Activated CD4-positive, alpha-beta memory T cell treated with anti-CD3 and anti-CD28 coated beads for 36 hours (primary cell): ENCODE measurements at regions not wholly inside any gene's neighbourhood (a gene's known extent, or its start where the extent isn't known, plus 50 kb on each side); places are given as distances from the start of the nearest gene placed in this dataset.

Experiments
- CTCF ChIA-PET: fragments of 350-600 bp; sonication (Branson Sonifier 250); formaldehyde crosslinking; loops from one replicate; lab custom pipeline; 2021; ENCODE audit warnings: antibody characterized with exemption, inconsistent platforms; lab: Charles Lee
- POLR2A ChIA-PET: fragments of 350-600 bp; sonication (Branson Sonifier 250); formaldehyde crosslinking; loops from one replicate; lab custom pipeline; 2021; ENCODE audit warnings: antibody characterized with exemption; lab: Charles Lee
- DNase-seq: peaks from one replicate; pipeline ENCODE4 v3.0.0-alpha.2; 2020
- H3K27ac Mint-ChIP-seq: one replicate; pipeline ENCODE4 v1.8.0; 2021; ENCODE audit warnings: mixed read lengths
- H3K27me3 Mint-ChIP-seq: one replicate; pipeline ENCODE4 v1.8.0; 2021; ENCODE audit warnings: mixed read lengths
- H3K36me3 Mint-ChIP-seq: one replicate; pipeline ENCODE4 v1.8.0; 2021; ENCODE audit warnings: mixed read lengths
- H3K4me1 Mint-ChIP-seq: one replicate; pipeline ENCODE4 v1.8.0; 2021; ENCODE audit warnings: low read depth, mixed read lengths
- H3K4me3 Mint-ChIP-seq: one replicate; pipeline ENCODE4 v1.8.0; 2021; ENCODE audit warnings: mild to moderate bottlenecking, mixed read lengths
- H3K9me3 Mint-ChIP-seq: one replicate; pipeline ENCODE4 v1.8.0; 2021; ENCODE audit warnings: mixed read lengths
- intact Hi-C: fragments of 100-400 bp; cut with micrococcal nuclease; formaldehyde crosslinking; loops from one replicate; pipeline ENCODE4 v1.15.1; 2023

DNA sequence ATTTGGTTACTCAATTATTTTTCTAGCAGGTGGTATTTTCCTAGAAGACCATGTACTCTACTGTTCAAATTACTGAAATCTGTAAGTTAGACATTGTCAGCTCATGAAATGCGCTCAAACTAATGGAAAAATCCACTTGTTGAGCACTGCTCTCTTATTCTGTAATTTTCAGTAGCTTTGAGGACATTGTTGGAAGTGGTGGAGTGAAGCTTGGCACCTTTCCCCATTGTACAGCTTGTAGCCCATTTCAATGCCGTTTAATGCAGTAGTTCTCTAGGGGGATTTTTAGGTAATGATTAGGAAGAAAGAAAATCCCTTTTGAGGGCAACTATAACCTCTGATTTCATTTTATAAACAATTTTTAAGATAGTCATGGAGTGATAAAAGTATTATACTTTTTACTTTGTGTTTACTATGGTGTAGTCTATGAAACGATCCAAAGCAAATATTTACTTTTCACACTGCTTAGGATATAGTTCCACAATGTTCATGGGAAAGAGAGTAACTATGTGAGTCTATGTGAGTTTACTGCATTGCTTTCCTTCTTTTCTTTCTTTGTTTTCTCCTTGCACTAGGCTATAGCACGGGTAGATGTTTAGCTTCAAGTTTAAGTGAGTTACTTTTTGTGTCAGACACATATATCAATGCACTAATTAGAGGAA is 165.8 kb upstream of the ANKH start:
- H3K4me1 Mint-ChIP-seq = no peaks in the 10 kb centered on the region
- POLR2A ChIA-PET = no interaction called here
- CTCF ChIA-PET = no interaction called here

DNA sequence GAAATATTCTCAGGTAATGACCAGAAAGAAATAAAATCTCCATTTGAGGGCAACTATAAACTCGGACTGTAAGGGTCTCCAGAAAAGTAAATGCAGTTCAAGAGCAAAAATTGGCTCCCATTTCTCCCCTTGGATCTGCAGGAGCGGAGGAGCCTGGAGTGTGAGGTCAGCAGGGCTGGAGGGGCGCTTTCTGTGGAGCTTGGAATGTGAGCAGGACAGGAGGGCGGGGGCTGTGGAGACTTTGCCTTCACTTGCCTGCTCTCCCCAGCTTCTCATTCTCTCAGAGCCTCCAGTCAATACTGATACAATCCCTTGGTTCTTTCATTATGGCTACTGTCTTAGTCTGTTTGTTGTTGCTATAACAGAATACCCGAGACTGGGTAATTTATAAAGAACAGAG is 162.8 kb upstream of the ANKH start:
- peaks cover 8% of the 10 kb centered on the region for H3K27me3 Mint-ChIP-seq
- DNase-seq = no peak
- no peak overlapping the region for H3K4me3 Mint-ChIP-seq
- ChIA-PET CTCF (no interaction called here), POLR2A (no interaction called here)
- H3K27ac Mint-ChIP-seq = no peak overlapping the region
- no peaks in the 10 kb centered on the region for H3K36me3 Mint-ChIP-seq
- peaks cover 9% of the 10 kb centered on the region for H3K9me3 Mint-ChIP-seq
- no peaks in the 10 kb centered on the region for H3K4me1 Mint-ChIP-seq
- intact Hi-C loops = no loop called here

More for the DNA sequence above, 165.8 kb upstream of the ANKH start:
- intact Hi-C loops = no loop called here
- DNase-seq = no peak
- Mint-ChIP-seq H3K4me3 (no peak overlapping the region), H3K27ac (no peak overlapping the region), H3K36me3 (no peaks in the 10 kb centered on the region), H3K9me3 (peaks cover 13% of the 10 kb centered on the region), H3K27me3 (peaks cover 6% of the 10 kb centered on the region)

DNA sequence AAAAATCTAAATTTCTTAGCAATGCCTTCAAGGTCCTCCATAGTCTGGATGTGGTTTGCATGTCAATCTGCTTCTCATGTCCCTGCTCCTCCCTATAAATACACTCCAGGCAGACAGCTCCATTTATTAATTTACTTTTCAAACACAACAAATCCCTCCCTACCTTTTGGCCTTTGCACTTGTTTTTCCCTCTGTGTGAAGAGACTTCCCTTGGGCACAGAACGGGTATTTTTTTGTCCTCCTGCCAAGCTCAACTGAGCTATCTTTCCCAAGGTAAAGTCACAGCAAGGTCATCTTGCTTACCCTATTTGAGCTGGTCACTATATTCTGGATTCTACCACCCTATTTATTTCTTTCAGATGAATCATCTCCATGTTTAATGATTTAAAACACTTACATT is 159.6 kb upstream of the ANKH start:
- Mint-ChIP-seq H3K27me3 (peaks cover 29% of the 10 kb centered on the region), H3K9me3 (no peaks in the 10 kb centered on the region), H3K36me3 (no peaks in the 10 kb centered on the region), H3K4me3 (no peak overlapping the region), H3K27ac (no peak overlapping the region), H3K4me1 (no peaks in the 10 kb centered on the region)
- ChIA-PET POLR2A (no interaction called here), CTCF (interaction anchor here (0.6 to 0.7 kb wide), 2 partner anchors 10 to 384 kb away, joined by 3 read pairs; no protein-coding TSS in a partner anchor)
- no peak for DNase-seq
- intact Hi-C loops = no loop called here

DNA sequence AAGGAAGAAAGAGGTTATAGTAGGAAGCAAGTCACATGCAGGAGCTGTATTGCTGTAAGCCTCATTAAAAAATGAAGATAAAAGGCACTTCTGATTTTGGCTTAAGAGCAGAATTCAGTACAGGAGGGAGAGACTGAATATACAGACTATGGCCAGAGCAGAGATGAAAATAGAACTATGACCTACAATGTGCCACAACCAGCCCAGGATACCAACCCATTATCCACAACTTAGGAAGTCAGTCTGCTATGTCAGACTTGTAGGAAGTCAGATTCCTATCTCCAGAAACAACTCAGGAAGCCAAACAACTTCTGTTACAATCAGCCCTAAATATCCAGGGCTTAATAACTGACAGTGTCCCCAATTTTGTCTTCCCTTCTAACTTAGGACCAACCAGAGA is 156.2 kb upstream of the ANKH start:
- ChIA-PET POLR2A (no interaction called here), CTCF (interaction anchor here (1.0 kb wide), 1 partner anchor 14 kb away, joined by 3 read pairs; no protein-coding TSS in a partner anchor)
- Mint-ChIP-seq H3K4me3 (no peak overlapping the region), H3K4me1 (no peaks in the 10 kb centered on the region), H3K27ac (no peak overlapping the region), H3K9me3 (no peaks in the 10 kb centered on the region), H3K27me3 (peaks cover 28% of the 10 kb centered on the region), H3K36me3 (no peaks in the 10 kb centered on the region)
- intact Hi-C loops = no loop called here
- DNase-seq = no peak

DNA sequence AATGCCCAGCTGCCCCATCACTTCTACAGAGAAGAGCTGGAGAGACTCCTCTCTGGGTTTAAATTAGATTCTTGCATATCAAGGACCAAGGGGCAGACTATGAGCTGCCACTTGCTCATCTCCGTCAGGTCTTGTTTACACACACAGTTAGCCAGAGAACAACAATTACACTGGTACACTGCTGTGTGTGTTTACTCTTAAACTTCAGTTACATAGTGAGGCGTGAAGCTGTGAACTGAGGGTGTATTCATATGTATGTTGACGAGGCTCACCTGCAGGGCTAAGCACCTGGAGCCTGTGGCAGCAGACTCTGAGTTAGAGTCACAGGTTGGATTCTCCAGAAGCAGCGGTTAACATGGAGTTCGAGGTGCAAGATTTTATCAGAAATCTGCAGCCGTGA is 155.4 kb upstream of the ANKH start:
- Mint-ChIP-seq H3K9me3 (no peaks in the 10 kb centered on the region), H3K4me1 (no peaks in the 10 kb centered on the region), H3K36me3 (no peaks in the 10 kb centered on the region), H3K4me3 (no peak overlapping the region), H3K27ac (no peak overlapping the region), H3K27me3 (peaks cover 30% of the 10 kb centered on the region)
- ChIA-PET POLR2A (no interaction called here), CTCF (interaction anchor here (1.0 kb wide), 1 partner anchor 13 kb away, joined by 3 read pairs; no protein-coding TSS in a partner anchor)
- no peak for DNase-seq
- intact Hi-C loops = no loop called here

DNA sequence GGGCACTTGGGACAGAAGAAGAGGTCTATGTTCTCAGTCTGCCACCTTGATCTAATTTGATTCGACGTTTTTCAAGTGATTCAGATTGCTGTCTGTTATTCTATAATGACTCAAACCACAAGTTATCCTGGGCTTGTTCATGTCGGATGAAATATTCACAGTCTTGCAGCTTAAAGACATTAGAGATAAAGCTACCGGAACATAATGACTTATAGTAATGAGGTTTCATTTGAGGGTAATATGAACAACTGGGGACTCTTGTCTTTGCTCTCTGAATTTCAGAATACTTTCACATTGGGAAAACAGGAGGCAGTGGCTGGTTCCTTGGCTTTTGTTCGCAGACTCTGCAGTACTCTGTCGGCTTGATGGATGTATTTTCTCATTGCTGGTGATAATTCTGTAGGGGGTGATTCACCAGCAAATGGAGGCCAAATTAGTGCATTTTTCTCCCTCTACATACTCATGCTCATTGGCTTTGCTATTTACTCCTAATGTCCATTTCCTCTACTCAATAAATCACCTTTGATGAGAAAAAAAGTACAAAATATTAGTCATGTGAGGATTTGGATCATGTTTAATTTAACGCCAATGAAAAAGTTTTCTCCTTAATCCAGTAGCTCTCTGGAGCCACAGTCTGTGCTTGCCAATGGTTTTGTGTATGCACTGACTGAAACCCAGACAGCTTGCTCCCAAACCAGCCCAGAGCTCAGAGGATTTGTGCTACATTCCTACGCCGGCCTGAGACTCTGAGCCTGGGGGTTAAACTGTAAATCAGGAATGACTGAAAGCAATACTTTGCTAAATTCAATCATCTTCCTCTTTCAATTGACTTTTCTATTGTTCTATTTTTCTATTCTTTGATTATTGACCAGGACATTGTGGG is 154.7 kb upstream of the ANKH start:
- H3K36me3 Mint-ChIP-seq = no peaks in the 10 kb centered on the region
- H3K4me1 Mint-ChIP-seq = no peaks in the 10 kb centered on the region
- no peak overlapping the region for H3K4me3 Mint-ChIP-seq
- intact Hi-C loops = no loop called here
- ChIA-PET POLR2A (no interaction called here), CTCF (no interaction called here)
- no peak for DNase-seq
- H3K27me3 Mint-ChIP-seq = peaks cover 30% of the 10 kb centered on the region
- no peak overlapping the region for H3K27ac Mint-ChIP-seq
- no peaks in the 10 kb centered on the region for H3K9me3 Mint-ChIP-seq

DNA sequence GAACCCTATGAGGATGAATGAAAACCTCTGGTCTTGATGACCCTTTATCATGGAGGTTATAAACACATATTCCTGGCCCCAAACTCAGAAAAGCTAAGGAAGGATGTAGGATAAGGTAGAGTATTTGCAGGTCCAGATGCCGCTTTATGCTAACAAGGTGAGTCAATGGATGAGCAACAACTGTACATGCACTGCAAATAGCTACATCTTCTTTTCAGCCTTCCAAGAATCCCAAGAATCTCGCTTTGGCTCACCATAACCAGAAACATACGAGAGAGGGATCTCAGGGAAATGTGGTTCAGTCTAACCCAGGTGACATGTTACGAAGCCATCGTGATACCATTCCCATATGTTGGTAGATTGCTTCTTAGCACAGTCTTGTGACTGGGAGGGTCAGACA is 152.3 kb upstream of the ANKH start:
- Mint-ChIP-seq H3K36me3 (no peaks in the 10 kb centered on the region), H3K4me1 (no peaks in the 10 kb centered on the region), H3K27me3 (peaks cover 25% of the 10 kb centered on the region), H3K27ac (no peak overlapping the region), H3K9me3 (no peaks in the 10 kb centered on the region), H3K4me3 (no peak overlapping the region)
- CTCF ChIA-PET = no interaction called here
- DNase-seq = no peak
- intact Hi-C loops = no loop called here
- POLR2A ChIA-PET = no interaction called here

DNA sequence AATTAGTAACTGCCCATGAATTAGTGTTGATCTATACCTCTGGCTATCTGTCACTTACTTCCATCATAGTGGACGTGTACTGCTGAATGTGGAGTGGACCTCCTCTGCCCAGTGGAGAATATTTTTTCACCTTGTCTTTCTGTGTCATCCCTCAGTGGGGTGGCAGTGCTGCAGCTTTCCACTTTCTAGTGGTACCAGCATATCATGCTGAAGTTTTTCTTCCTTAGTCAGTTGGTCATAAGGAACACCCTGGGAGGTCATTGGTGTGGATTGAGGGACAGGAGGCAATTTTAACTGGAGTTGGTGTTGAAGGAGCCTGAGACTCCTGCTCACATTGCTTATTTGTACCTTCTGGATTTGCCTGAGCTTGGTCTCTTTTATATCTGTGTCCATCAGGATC is 151.7 kb upstream of the ANKH start:
- no peak for DNase-seq
- Mint-ChIP-seq H3K9me3 (no peaks in the 10 kb centered on the region), H3K4me3 (no peak overlapping the region), H3K4me1 (no peaks in the 10 kb centered on the region), H3K27me3 (peaks cover 21% of the 10 kb centered on the region), H3K36me3 (no peaks in the 10 kb centered on the region), H3K27ac (no peak overlapping the region)
- intact Hi-C loops = no loop called here
- ChIA-PET CTCF (no interaction called here), POLR2A (no interaction called here)

DNA sequence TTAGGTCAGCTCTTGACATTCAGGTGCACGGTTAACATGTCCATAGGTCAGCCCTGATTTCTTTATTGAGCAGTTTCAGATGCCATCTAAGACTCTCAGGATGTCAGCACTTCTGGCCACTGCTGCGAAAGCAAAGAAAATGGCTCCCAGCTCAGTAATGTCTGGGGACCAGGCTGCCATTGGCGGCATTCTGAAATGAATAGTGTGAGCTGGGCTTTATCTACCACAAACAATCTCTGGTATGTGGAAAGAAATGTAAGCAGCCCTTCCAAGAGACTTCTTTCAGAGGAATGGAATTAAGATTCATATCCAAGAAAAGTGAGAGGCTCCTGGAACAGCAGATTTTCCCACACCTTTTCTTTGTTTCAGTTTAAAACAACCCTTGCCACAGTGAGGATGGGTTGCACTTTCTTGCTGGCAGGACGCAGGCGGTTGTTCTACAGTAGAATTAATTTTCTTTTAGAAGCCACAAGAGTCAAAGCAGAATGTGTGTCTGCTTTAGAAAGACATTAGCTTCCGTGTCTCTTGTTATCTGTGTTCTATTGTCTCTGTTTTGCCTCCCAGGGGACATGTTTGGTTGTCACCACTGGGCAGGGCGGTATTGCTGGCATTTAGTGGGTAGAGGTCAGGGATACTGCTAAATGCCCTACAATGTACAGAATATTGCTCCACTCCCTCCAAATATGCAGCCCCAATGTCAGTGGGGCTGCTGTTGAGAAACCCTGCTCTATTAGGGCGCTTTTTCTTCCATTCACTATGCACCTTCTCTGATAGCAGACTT is 149.9 kb upstream of the ANKH start:
- H3K9me3 Mint-ChIP-seq = peaks cover 2% of the 10 kb centered on the region
- peaks cover 7% of the 10 kb centered on the region for H3K27me3 Mint-ChIP-seq
- H3K36me3 Mint-ChIP-seq = no peaks in the 10 kb centered on the region
- intact Hi-C loops = no loop called here
- DNase-seq = no peak
- H3K27ac Mint-ChIP-seq = no peak overlapping the region
- CTCF ChIA-PET = interaction anchor here (0.7 to 2.0 kb wide), 4 partner anchors 9 to 373 kb away, joined by 3 to 4 read pairs (median 3); no protein-coding TSS in a partner anchor
- no peak overlapping the region for H3K4me3 Mint-ChIP-seq
- POLR2A ChIA-PET = no interaction called here
- no peaks in the 10 kb centered on the region for H3K4me1 Mint-ChIP-seq

DNA sequence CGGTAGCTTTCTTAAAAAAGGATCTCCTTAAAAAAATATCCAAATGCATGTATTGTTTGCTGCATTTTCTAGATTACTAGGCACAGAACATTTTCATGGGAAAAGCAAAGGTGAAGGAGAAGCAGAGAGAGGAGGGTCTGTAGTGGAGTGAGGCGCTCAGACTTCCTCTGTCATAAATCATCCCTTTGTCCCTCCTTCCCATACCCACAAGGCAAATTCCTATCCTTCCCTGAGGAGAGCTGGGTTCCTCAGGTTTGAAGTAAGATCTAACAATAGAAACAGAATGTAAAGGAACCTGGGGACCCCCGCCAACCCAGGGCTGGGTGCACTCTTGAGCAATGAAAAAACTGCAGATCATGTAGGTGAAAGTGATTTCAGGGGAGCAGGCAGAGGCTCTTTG is 149.2 kb upstream of the ANKH start:
- ChIA-PET POLR2A (no interaction called here), CTCF (interaction anchor here (0.7 to 2.0 kb wide), 4 partner anchors 10 to 296 kb away, joined by 3 to 4 read pairs (median 4); no protein-coding TSS in a partner anchor)
- intact Hi-C loops = no loop called here
- Mint-ChIP-seq H3K27ac (no peak overlapping the region), H3K4me1 (no peaks in the 10 kb centered on the region), H3K27me3 (peaks cover 7% of the 10 kb centered on the region), H3K36me3 (no peaks in the 10 kb centered on the region), H3K9me3 (peaks cover 2% of the 10 kb centered on the region), H3K4me3 (no peak overlapping the region)
- DNase-seq = no peak

DNA sequence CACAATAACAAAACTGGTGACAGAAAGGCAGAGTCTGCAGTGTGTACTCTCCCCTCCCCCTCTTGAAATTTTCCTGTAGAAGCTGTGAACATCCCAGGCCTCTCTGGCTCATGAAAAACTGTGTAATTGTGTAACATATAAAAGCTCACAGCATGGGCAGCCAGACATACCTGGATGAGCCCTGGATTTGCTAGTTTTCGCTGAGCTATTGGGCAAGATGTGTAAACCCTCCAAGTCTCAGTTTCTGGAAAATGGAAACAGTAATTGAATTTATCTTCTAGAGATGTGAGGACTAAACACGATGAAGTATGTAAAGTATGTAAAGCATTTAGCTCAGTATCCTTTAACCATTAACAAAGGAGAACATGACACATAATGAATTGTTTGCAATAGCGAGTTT is 143.2 kb upstream of the ANKH start:
- H3K27me3 Mint-ChIP-seq = no peaks in the 10 kb centered on the region
- no peak overlapping the region for H3K4me3 Mint-ChIP-seq
- ChIA-PET POLR2A (no interaction called here), CTCF (interaction anchor here (0.6 to 2.1 kb wide), 9 partner anchors 11 to 663 kb away, joined by 3 to 17 read pairs (median 3); no protein-coding TSS in a partner anchor)
- no peak for DNase-seq
- H3K36me3 Mint-ChIP-seq = no peaks in the 10 kb centered on the region
- peaks cover 2% of the 10 kb centered on the region for H3K9me3 Mint-ChIP-seq
- no peaks in the 10 kb centered on the region for H3K4me1 Mint-ChIP-seq
- intact Hi-C loops = loop anchor here (1.0 to 5.0 kb wide), 2 partner anchors 288 to 663 kb away; no protein-coding TSS in a partner anchor
- no peak overlapping the region for H3K27ac Mint-ChIP-seq
